ENCODE measurements at regions not wholly inside any gene's neighbourhood (a gene's known extent, or its start where the extent isn't known, plus 50 kb on each side); places are given as distances from the start of the nearest gene placed in this dataset.

GRCh38 chr1:60825593-60825992 is 256.8 kb upstream of the NFIA start:
- no peak for DNase-seq (ENCODE audit: low spot score in 2 of 2)
- Histone ChIP-seq H3K27me3 (no peaks in the 10 kb centered on the region), H3K27ac (no peak overlapping the region), H3K4me3 (no peak overlapping the region), H3K4me1 (no peaks in the 10 kb centered on the region), H3K9me3 (no peaks in the 10 kb centered on the region), H3K36me3 (no peaks in the 10 kb centered on the region)
- 85% methylated on average over 1 of the region's 1 CpG for WGBS
- no peak for TF ChIP-seq EP300 (IDR thresholded peaks at IDR 0.05)
- TF ChIP-seq CTCF (IDR thresholded peaks at IDR 0.05) = no peak
- TF ChIP-seq POLR2AphosphoS5 (IDR thresholded peaks at IDR 0.05) = no peak
- TF ChIP-seq POLR2A (IDR thresholded peaks at IDR 0.05) = no peak

GRCh38 chr1:60823151-60823550 is 259.2 kb upstream of the NFIA start:
- no peak for TF ChIP-seq POLR2AphosphoS5 (IDR thresholded peaks at IDR 0.05)
- no peaks in the 10 kb centered on the region for H3K4me1 ChIP-seq
- H3K27ac ChIP-seq = no peak overlapping the region
- H3K27me3 ChIP-seq = no peaks in the 10 kb centered on the region
- H3K9me3 ChIP-seq = no peaks in the 10 kb centered on the region
- no peaks in the 10 kb centered on the region for H3K36me3 ChIP-seq
- WGBS = 84% methylated on average over 1 of the region's 1 CpG
- H3K4me3 ChIP-seq = no peak overlapping the region
- DNase-seq (ENCODE audit: low spot score in 2 of 2) = no peak

GRCh38 chr1:60822252-60822651 is 260.1 kb upstream of the NFIA start:
- no peak overlapping the region for H3K4me3 ChIP-seq
- 83% methylated on average over 1 of the region's 1 CpG for WGBS
- TF ChIP-seq EP300 (IDR thresholded peaks at IDR 0.05) = no peak
- TF ChIP-seq POLR2A (IDR thresholded peaks at IDR 0.05) = no peak
- TF ChIP-seq CTCF (IDR thresholded peaks at IDR 0.05) = no peak
- no peak for TF ChIP-seq POLR2AphosphoS5 (IDR thresholded peaks at IDR 0.05)
- H3K27me3 ChIP-seq = no peaks in the 10 kb centered on the region
- no peaks in the 10 kb centered on the region for H3K36me3 ChIP-seq
- no peak for DNase-seq (ENCODE audit: low spot score in 2 of 2)
- no peak overlapping the region for H3K27ac ChIP-seq
- H3K9me3 ChIP-seq = no peaks in the 10 kb centered on the region
- H3K4me1 ChIP-seq = no peaks in the 10 kb centered on the region

- WGBS = 88% methylated on average over 1 of the region's 1 CpG
Measured at GRCh38 chr1:60821156-60821555, 261.2 kb upstream of the NFIA start.

GRCh38 chr1:60818969-60819701 is 263.2 kb upstream of the NFIA start:
- TF ChIP-seq POLR2AphosphoS5 (IDR thresholded peaks at IDR 0.05) = no peak
- TF ChIP-seq POLR2A (IDR thresholded peaks at IDR 0.05) = no peak
- TF ChIP-seq EP300 (IDR thresholded peaks at IDR 0.05) = no peak
- no peak for TF ChIP-seq CTCF (IDR thresholded peaks at IDR 0.05)
- no peaks in the 10 kb centered on the region for H3K4me1 ChIP-seq
- no peak overlapping the region for H3K27ac ChIP-seq
- no peaks in the 10 kb centered on the region for H3K27me3 ChIP-seq
- no peaks in the 10 kb centered on the region for H3K9me3 ChIP-seq
- no peak overlapping the region for H3K4me3 ChIP-seq
- no peak for DNase-seq (ENCODE audit: low spot score in 2 of 2)
- 76% methylated on average over 4 of the region's 4 CpGs for WGBS
- H3K36me3 ChIP-seq = no peaks in the 10 kb centered on the region

More at GRCh38 chr1:60821156-60821555, 261.2 kb upstream of the NFIA start:
- no peaks in the 10 kb centered on the region for H3K4me1 ChIP-seq
- H3K9me3 ChIP-seq = no peaks in the 10 kb centered on the region
- H3K4me3 ChIP-seq = no peak overlapping the region
- no peaks in the 10 kb centered on the region for H3K27me3 ChIP-seq
- H3K27ac ChIP-seq = no peak overlapping the region
- TF ChIP-seq POLR2AphosphoS5 (IDR thresholded peaks at IDR 0.05) = no peak
- TF ChIP-seq CTCF (IDR thresholded peaks at IDR 0.05) = no peak
- no peak for TF ChIP-seq EP300 (IDR thresholded peaks at IDR 0.05)
- no peak for DNase-seq (ENCODE audit: low spot score in 2 of 2)
- H3K36me3 ChIP-seq = no peaks in the 10 kb centered on the region

GRCh38 chr1:60813071-60813470 is 269.3 kb upstream of the NFIA start:
- 84% methylated on average over 3 of the region's 3 CpGs for WGBS
- no peaks in the 10 kb centered on the region for H3K4me1 ChIP-seq
- no peaks in the 10 kb centered on the region for H3K36me3 ChIP-seq
- no peaks in the 10 kb centered on the region for H3K27me3 ChIP-seq
- H3K27ac ChIP-seq = no peak overlapping the region
- H3K4me3 ChIP-seq = no peak overlapping the region
- DNase-seq (ENCODE audit: low spot score in 2 of 2) = no peak
- no peaks in the 10 kb centered on the region for H3K9me3 ChIP-seq
- TF ChIP-seq POLR2A (IDR thresholded peaks at IDR 0.05) = no peak
- no peak for TF ChIP-seq POLR2AphosphoS5 (IDR thresholded peaks at IDR 0.05)
- TF ChIP-seq EP300 (IDR thresholded peaks at IDR 0.05) = no peak
- no peak for TF ChIP-seq CTCF (IDR thresholded peaks at IDR 0.05)

Data from suprapubic skin (tissue), 4 donors.